OCI-LY3 (cell line): ENCODE measurements at regions not wholly inside any gene's neighbourhood (a gene's known extent, or its start where the extent isn't known, plus 50 kb on each side); places are given as distances from the start of the nearest gene placed in this dataset.

Source experiments
- CTCF ChIP-seq: fragments of 200-600, 300-600 bp; sonication (generic); IDR thresholded peaks from 2 replicates; pipeline ENCODE4 v1.5.1; 2014; ENCODE audit warnings: antibody characterized with exemption, low read length, low read depth
- EZH2phosphoT487 ChIP-seq: fragments of 200-600 bp; shearing (Covaris generic); IDR thresholded peaks from 2 replicates; pipeline ENCODE4 v1.6.1; 2018; ENCODE audit warnings: antibody characterized with exemption, mixed run types, low read depth

- no peak for TF ChIP-seq EZH2phosphoT487
- TF ChIP-seq CTCF: no peak
Measured at GRCh38 chr7:142488842-142489241, 231.0 kb upstream of the PRSS58 start.
